Gastroesophageal sphincter (tissue), 3 donors: ENCODE measurements at regions not wholly inside any gene's neighbourhood (a gene's known extent, or its start where the extent isn't known, plus 50 kb on each side); places are given as distances from the start of the nearest gene placed in this dataset.

ENCODE experiments used
- CTCF ChIP-seq, 4 experiments: fragments of 200-600 bp in 2 of 4; fragments of 450-650 bp in 2 of 4; sonication (generic) in 1 of 4; IDR thresholded peaks; one replicate each; pipeline ENCODE4 v1.5.1; 2017 to 2019; ENCODE audit warnings: antibody characterized with exemption in 4 of 4, mild to moderate bottlenecking in 2 of 4, moderate library complexity in 2 of 4
- EP300 ChIP-seq: sonication (generic); formaldehyde crosslinking; IDR thresholded peaks from one replicate; pipeline ENCODE4 v1.6.1; 2017; ENCODE audit warnings: antibody characterized with exemption, mild to moderate bottlenecking
- POLR2A ChIP-seq, 2 donors: fragments of 450-650 bp; IDR thresholded peaks; one replicate each; pipeline ENCODE4 v1.6.1; 2017; ENCODE audit warnings: antibody characterized with exemption in 2 of 2, mild to moderate bottlenecking in 2 of 2, moderate library complexity in 1 of 2
- POLR2AphosphoS5 ChIP-seq: sonication (generic); formaldehyde crosslinking; IDR thresholded peaks from one replicate; pipeline ENCODE4 v1.6.1; 2017; ENCODE audit warnings: antibody characterized with exemption

- TF ChIP-seq CTCF (IDR thresholded peaks at IDR 0.05): no peak
- TF ChIP-seq POLR2AphosphoS5: no peak
- no peak for TF ChIP-seq POLR2A (IDR thresholded peaks at IDR 0.05)
- no peak for TF ChIP-seq EP300
Observed at GRCh38 chr4:132276989-132277388, 872.1 kb upstream of the PCDH10 start.
